ENCODE measurements at regions not wholly inside any gene's neighbourhood (a gene's known extent, or its start where the extent isn't known, plus 50 kb on each side); places are given as distances from the start of the nearest gene placed in this dataset.
"Not testable (repeated sequence)": the region's sequence is repeated elsewhere in the genome, so short reads cannot be mapped to it uniquely, and the experiment has no call there.

- no peak for FAIRE-seq
- no peak for DNase-seq (ENCODE audit: insufficient read length, low spot score)
Observed at GRCh38 chr13:50153876-50154275, 138.6 kb downstream of the KCNRG start.

- DNase-seq (ENCODE audit: insufficient read length, low spot score) (no peak), FAIRE-seq (no peak)
Observed at GRCh38 chr13:50154697-50155096, 139.5 kb downstream of the KCNRG start.

- FAIRE-seq (no peak), DNase-seq (ENCODE audit: insufficient read length, low spot score) (no peak)
Observed at GRCh38 chr13:50156140-50156539, 140.9 kb downstream of the KCNRG start.

DNA sequence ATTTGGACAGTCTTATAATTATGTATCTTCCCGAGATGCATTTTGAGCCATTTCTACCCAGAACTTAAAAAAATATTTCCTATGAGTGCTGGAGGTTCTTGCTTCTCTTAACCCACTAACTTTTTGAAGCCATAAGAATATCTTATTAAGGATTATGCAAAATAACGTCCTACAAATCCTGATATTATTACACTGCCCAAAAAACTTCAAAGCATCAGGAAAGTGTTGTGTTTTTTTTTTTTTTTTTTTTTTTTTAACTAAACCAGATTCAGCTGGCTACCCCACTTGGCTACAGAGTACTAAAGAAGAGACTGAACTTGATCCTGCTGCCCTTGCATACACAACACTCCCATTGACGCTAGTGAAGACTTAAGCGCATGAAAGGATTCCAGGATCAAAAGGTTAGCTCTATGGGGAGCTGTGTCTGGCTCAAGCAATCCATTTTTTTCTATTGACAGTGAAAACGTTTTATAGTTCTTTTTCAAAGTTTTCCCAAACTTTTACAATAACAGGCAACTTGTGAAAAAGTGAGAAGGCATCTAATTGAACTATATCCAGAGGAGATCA is 141.4 kb downstream of the KCNRG start:
- DNase-seq (ENCODE audit: insufficient read length, low spot score) (no peak), FAIRE-seq (no peak)

GRCh38 chr13:50158385-50159165 is 143.3 kb downstream of the KCNRG start:
- DNase-seq (ENCODE audit: insufficient read length, low spot score) (no peak), FAIRE-seq (peak; percentile 55)

- no peak for DNase-seq (ENCODE audit: insufficient read length, low spot score)
- FAIRE-seq = no peak
Observed at GRCh38 chr13:50159607-50160006, 144.4 kb downstream of the KCNRG start.

- FAIRE-seq = no peak
Observed at GRCh38 chr13:50161052-50161451, 145.8 kb downstream of the KCNRG start.

DNA sequence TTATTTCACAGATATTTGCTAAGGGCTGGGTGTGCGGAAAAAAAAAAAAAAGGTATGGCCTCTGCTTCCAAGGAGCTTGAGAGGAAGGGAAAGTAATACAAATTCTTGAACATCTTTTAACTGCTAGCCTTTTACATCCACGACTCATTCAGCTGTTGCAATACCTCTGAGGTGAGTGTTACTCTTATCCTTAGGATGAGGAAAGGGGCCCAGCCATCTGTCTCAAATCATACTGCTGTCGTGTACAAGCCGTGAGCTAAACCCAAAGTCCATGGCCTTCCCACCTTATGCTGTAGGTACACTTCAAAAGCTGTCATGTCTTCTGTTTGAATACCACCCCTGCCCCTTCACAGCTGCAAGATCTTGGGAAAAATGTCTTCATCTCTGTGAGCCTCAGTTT is 146.8 kb downstream of the KCNRG start:
- FAIRE-seq (no peak), DNase-seq (ENCODE audit: insufficient read length, low spot score) (no peak)

More at GRCh38 chr13:50161052-50161451, 145.8 kb downstream of the KCNRG start:
- no peak for DNase-seq (ENCODE audit: insufficient read length, low spot score)

DNA sequence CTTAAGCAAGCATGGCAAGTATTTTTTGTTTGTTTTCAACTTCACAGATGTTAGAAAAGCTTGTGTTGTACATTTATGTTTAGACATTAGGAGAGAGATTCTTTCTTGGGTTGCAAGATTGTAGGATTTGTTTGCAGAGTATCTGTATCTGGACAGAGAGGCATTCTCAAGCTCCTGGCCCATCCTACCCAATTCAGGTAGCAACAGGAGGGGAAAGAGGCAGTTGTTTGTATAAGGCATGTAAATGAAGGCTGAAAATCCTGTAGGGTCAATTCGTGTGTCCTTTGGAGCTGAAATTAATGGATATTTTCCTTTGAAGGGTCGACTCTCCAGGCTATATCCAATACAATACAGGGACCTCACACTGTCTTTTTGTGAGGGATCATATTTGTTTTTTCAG is 147.3 kb downstream of the KCNRG start:
- DNase-seq (ENCODE audit: insufficient read length, low spot score) = no peak
- FAIRE-seq = no peak

GRCh38 chr13:50167224-50167947 is 152.1 kb downstream of the KCNRG start:
- FAIRE-seq (peak; percentile 40), DNase-seq (ENCODE audit: insufficient read length, low spot score) (no peak)

DNA sequence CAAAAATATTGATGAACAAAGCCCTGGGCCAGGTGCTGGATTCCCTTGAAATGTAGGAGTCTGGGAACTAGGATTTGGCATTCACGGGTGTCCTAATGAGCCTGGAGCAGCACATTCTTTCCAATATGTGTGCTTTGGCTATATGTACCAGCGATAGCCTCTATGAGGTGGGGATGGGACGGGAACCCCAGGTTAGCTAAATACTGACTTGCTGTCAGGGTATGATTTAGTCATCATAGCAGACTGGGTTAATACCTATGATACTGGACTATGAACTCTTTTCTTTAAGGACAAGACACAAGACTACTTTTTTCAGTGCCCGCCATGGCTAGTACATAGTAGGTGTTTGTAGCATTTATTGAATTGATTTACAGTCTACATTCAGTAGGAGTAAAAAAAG is 152.7 kb downstream of the KCNRG start:
- FAIRE-seq (no peak), DNase-seq (ENCODE audit: insufficient read length, low spot score) (no peak)

DNA sequence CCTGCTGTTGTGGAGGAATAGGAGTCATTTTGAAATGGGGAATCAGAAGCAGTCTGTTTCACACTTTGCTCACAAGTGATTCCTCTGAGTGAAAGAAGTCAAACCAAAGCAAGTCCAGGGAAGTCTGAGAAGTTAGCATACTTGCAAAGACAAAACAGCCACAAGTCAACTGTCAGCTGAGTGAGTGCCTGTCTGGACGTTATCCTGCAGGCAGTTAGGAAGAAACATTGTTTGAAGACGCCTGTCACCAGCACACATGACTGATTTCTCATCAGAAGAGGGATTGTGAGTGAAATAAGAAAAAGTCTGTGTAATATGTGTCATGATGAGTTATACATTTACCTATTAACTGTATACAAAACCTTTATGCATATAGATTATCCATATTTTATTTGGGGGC is 153.5 kb downstream of the KCNRG start:
- no peak for DNase-seq (ENCODE audit: insufficient read length, low spot score)
- no peak for FAIRE-seq

DNA sequence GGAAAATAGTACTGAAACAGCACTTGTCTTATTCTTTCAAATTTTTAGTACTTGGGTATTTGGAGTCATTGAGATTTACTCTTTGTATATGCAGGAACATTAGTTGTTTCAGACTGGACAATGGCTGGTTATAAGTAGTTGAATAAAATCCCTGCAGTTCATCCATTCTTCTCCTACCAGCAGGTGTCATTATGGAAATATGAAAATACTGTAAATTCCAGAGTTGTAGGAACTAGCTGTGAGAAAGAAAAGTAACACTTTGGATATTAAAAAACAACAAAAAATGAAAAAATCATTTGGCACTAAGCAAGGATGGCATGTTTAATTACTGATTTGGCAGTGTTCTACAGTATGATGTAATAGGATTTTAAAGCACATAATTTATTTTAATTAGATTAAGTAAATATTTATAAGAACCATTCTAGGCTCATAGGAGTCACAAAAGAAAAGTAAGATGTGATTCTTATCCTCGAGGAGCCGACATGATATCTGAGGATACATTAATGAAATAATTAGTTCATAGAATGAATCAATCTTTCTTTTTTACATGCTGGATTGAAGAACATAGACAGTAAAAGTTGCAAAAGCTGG is 155.3 kb downstream of the KCNRG start:
- FAIRE-seq (no peak), DNase-seq (ENCODE audit: insufficient read length, low spot score) (no peak)

GRCh38 chr13:50171590-50172282 is 156.5 kb downstream of the KCNRG start:
- DNase-seq (ENCODE audit: insufficient read length, low spot score) (no peak), FAIRE-seq (no peak)

- not testable (repeated sequence) for FAIRE-seq; DNase-seq (ENCODE audit: insufficient read length, low spot score)
Observed at GRCh38 chr13:50173045-50173444, 157.8 kb downstream of the KCNRG start.

GRCh38 chr13:50174630-50175029 is 159.4 kb downstream of the KCNRG start:
- no peak for FAIRE-seq
- no peak for DNase-seq (ENCODE audit: insufficient read length, low spot score)

- FAIRE-seq (no peak), DNase-seq (ENCODE audit: insufficient read length, low spot score) (no peak)
Observed at GRCh38 chr13:50179977-50180376, 164.7 kb downstream of the KCNRG start.

DNA sequence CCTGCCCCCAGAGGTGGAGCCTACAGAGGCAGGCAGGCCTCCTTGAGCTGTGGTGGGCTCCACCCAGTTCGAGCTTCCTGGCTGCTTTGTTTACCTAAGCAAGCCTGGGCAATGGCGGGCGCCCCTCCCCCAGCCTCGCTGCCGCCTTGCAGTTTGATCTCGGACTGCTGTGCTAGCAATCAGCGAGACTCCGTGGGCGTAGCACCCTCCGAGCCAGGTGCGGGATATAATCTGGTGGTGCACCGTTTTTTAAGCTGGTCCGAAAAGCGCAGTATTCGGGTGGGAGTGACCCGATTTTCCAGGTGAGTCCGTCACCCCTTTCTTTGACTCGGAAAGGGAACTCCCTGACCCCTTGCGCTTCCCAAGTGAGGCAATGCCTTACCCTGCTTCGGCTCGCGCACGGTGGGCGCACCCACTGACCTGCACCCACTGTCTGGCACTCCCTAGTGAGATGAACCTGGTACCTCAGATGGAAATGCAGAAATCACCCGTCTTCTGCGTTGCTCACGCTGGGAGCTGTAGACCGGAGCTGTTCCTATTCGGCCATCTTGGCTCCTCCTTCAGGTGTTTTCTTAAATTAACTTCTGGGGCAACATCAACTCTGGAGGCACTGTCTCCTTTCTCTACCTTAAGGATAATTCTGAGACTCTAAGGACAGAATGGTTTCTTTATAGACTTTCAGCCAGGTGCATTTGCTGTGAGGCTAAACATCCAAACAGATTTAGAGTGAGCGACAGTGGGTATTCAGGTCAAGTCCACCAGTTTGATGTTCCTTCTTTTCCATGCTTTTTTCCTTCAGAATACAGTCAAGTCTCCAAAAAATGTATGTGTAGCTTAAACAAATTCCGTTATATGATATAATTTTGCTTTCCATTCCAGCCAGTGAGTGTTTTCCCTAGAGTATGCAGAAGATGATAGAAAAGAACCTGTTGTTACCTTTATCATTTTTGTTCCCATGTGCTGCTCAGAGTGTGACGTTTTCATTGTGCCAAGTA is 170.8 kb downstream of the KCNRG start:
- not testable (repeated sequence) for FAIRE-seq; DNase-seq (ENCODE audit: insufficient read length, low spot score)

DNA sequence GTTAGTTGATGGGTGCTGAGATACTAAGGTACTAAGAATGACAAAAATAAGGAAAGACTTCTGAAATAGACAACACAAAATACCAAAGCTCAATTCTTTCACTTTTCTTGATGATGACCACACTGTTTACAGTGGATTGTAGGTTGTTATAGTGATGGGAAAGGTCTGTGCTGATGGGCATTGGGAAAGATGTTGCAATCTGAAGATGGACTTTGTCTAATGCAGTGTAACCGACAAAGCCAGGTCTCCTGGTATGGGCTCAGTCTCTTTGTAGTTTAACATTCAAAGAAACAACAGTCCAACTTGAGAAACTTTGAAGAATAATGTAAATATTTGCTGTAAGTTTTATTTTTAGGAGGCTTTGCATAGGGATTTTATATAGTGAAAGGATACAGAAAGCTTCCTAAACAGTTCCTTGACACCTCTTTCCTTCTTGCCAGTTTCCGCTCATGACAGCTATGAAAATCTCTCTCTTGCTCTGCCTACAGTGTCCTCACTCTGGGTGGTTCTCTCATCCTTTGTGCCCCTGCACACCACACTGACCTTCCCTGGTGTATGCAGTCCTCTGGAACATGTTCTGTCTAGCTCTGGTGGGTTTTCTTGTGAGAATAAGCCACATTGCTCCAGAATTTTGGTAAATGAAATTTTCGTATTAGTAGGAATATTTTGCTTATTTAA is 172.2 kb downstream of the KCNRG start:
- no peak for FAIRE-seq
- no peak for DNase-seq (ENCODE audit: insufficient read length, low spot score)
